ENCODE measurements at regions not wholly inside any gene's neighbourhood (a gene's known extent, or its start where the extent isn't known, plus 50 kb on each side); places are given as distances from the start of the nearest gene placed in this dataset.

- Histone ChIP-seq H3K4me3 (no peak overlapping the region), H3K27ac (no peak overlapping the region), H3K27me3 (no peaks in the 10 kb centered on the region), H3K4me1 (peaks cover 5% of the 10 kb centered on the region), H3K36me3 (ENCODE audit: low read depth, missing control alignments) (no peaks in the 10 kb centered on the region), H3K9me3 (no peaks in the 10 kb centered on the region)
- TF ChIP-seq CTCF (IDR thresholded peaks at IDR 0.05) (no peak), POLR2A (IDR thresholded peaks at IDR 0.05) (no peak)
- intact Hi-C loops (cut with DNase I; ENCODE audit: low total_unique reads) = loop anchor here (5.0 kb wide), 1 partner anchor 167 kb away; no protein-coding TSS in a partner anchor
- no peak for DNase-seq
- 91 to 99% methylated on average over 2 of the region's 2 CpGs for WGBS, 2 donors
These were observed 81.8 kb downstream of the PLCE1 start for GRCh38 chr10:94075506-94075905.

- Histone ChIP-seq H3K4me3 (no peak overlapping the region), H3K27me3 (no peaks in the 10 kb centered on the region), H3K4me1 (peaks cover 5% of the 10 kb centered on the region), H3K36me3 (ENCODE audit: low read depth, missing control alignments) (no peaks in the 10 kb centered on the region), H3K9me3 (no peaks in the 10 kb centered on the region), H3K27ac (no peak overlapping the region)
- TF ChIP-seq POLR2A (IDR thresholded peaks at IDR 0.05) (no peak), CTCF (IDR thresholded peaks at IDR 0.05) (peak; percentile 47 to 77 (median 51))
- intact Hi-C loops (cut with DNase I; ENCODE audit: low total_unique reads) = loop anchor here (5.0 kb wide), 1 partner anchor 166 kb away; no protein-coding TSS in a partner anchor
- WGBS, 2 donors = 27 to 45% methylated on average over 2 of the region's 2 CpGs
- DNase-seq = no peak
These were observed 82.7 kb downstream of the PLCE1 start for GRCh38 chr10:94076325-94076841.

GRCh38 chr10:94077042-94077441 is 83.3 kb downstream of the PLCE1 start:
- Histone ChIP-seq H3K4me1 (peaks cover 5% of the 10 kb centered on the region), H3K27ac (no peak overlapping the region), H3K36me3 (ENCODE audit: low read depth, missing control alignments) (no peaks in the 10 kb centered on the region), H3K4me3 (no peak overlapping the region), H3K27me3 (no peaks in the 10 kb centered on the region), H3K9me3 (no peaks in the 10 kb centered on the region)
- intact Hi-C loops (cut with DNase I; ENCODE audit: low total_unique reads) = loop anchor here (5.0 kb wide), 1 partner anchor 165 kb away; no protein-coding TSS in a partner anchor
- 41 to 54% methylated on average over 4 of the region's 4 CpGs for WGBS, 2 donors
- TF ChIP-seq POLR2A (IDR thresholded peaks at IDR 0.05) (no peak), CTCF (IDR thresholded peaks at IDR 0.05) (no peak)
- DNase-seq = no peak

- no peaks in the 10 kb centered on the region for H3K36me3 ChIP-seq (ENCODE audit: low read depth, missing control alignments)
- H3K4me1 ChIP-seq = peaks cover 5% of the 10 kb centered on the region
- intact Hi-C loops (cut with DNase I; ENCODE audit: low total_unique reads) = no loop called here
- H3K4me3 ChIP-seq = no peak overlapping the region
- no peak for DNase-seq
- no peaks in the 10 kb centered on the region for H3K9me3 ChIP-seq
- no peaks in the 10 kb centered on the region for H3K27me3 ChIP-seq
- H3K27ac ChIP-seq = no peak overlapping the region
- no peak for TF ChIP-seq CTCF (IDR thresholded peaks at IDR 0.05)
These were observed 86.4 kb downstream of the PLCE1 start for GRCh38 chr10:94080108-94080507.

GRCh38 chr10:94083662-94084265 is 90.0 kb downstream of the PLCE1 start:
- no peaks in the 10 kb centered on the region for H3K36me3 ChIP-seq (ENCODE audit: low read depth, missing control alignments)
- intact Hi-C loops (cut with DNase I; ENCODE audit: low total_unique reads) = no loop called here
- H3K27ac ChIP-seq = no peak overlapping the region
- H3K4me1 ChIP-seq = no peaks in the 10 kb centered on the region
- no peak for DNase-seq
- TF ChIP-seq CTCF (IDR thresholded peaks at IDR 0.05) (no peak), POLR2A (IDR thresholded peaks at IDR 0.05) (no peak)
- H3K9me3 ChIP-seq = no peaks in the 10 kb centered on the region
- no peak overlapping the region for H3K4me3 ChIP-seq
- H3K27me3 ChIP-seq = no peaks in the 10 kb centered on the region
- WGBS, 2 donors = 84 to 85% methylated on average over 5 of the region's 5 CpGs

Data from testis (tissue), 2 donors.